Activated naive CD8-positive, alpha-beta T cell treated with anti-CD3 and anti-CD28 coated beads, Interleukin-2, amount 50 U/mL, for 16 hours (primary cell): ENCODE measurements at regions not wholly inside any gene's neighbourhood (a gene's known extent, or its start where the extent isn't known, plus 50 kb on each side); places are given as distances from the start of the nearest gene placed in this dataset.

Experiments used
- DNase-seq: peaks from one replicate; pipeline ENCODE4 v3.0.0-alpha.2; 2020; ENCODE audit warnings: low read depth, low spot score

GRCh38 chr7:25775999-25776743, 375.8 kb upstream of the NFE2L3 start:
- DNase-seq, result no peak

GRCh38 chr7:25776744-25777123, 375.3 kb upstream of the NFE2L3 start:
- no peak for DNase-seq

- DNase-seq, result no peak
These were observed 373.9 kb upstream of the NFE2L3 start for GRCh38 chr7:25777969-25778708.

GRCh38 chr7:25779002-25779546, 372.9 kb upstream of the NFE2L3 start:
- DNase-seq, result no peak

- no peak for DNase-seq
These were observed 371.1 kb upstream of the NFE2L3 start for GRCh38 chr7:25780904-25781303.

- no peak for DNase-seq
These were observed 370.3 kb upstream of the NFE2L3 start for GRCh38 chr7:25781704-25782103.

- no peak for DNase-seq
These were observed 365.1 kb upstream of the NFE2L3 start for GRCh38 chr7:25786936-25787335.

- DNase-seq, result no peak
These were observed 364.7 kb upstream of the NFE2L3 start for GRCh38 chr7:25787336-25787735.

GRCh38 chr7:25788371-25788770, 363.6 kb upstream of the NFE2L3 start:
- no peak for DNase-seq

GRCh38 chr7:25788961-25789620, 362.9 kb upstream of the NFE2L3 start:
- DNase-seq, result no peak

- DNase-seq, result no peak
These were observed 362.0 kb upstream of the NFE2L3 start for GRCh38 chr7:25789701-25790640.

- no peak for DNase-seq
These were observed 361.0 kb upstream of the NFE2L3 start for GRCh38 chr7:25790963-25791362.

GRCh38 chr7:25792586-25792985, 359.4 kb upstream of the NFE2L3 start:
- DNase-seq, result no peak

- no peak for DNase-seq
These were observed 356.2 kb upstream of the NFE2L3 start for GRCh38 chr7:25795824-25796235.

- DNase-seq, result no peak
These were observed 353.7 kb upstream of the NFE2L3 start for GRCh38 chr7:25798344-25798743.

- no peak for DNase-seq
These were observed 350.8 kb upstream of the NFE2L3 start for GRCh38 chr7:25801214-25801613.

- no peak for DNase-seq
These were observed 349.9 kb upstream of the NFE2L3 start for GRCh38 chr7:25802057-25802456.

- DNase-seq, result no peak
These were observed 349.5 kb upstream of the NFE2L3 start for GRCh38 chr7:25802473-25802872.

- DNase-seq, result no peak
These were observed 348.7 kb upstream of the NFE2L3 start for GRCh38 chr7:25803117-25803887.

GRCh38 chr7:25804154-25804553, 347.8 kb upstream of the NFE2L3 start:
- DNase-seq, result no peak
